Keratinocyte (primary cell): ENCODE measurements at regions not wholly inside any gene's neighbourhood (a gene's known extent, or its start where the extent isn't known, plus 50 kb on each side); places are given as distances from the start of the nearest gene placed in this dataset.
A peak's percentile ranks its signal among the peaks of the same experiment; 100 is the strongest.

Source experiments
- DNase-seq: peaks from one replicate; pipeline ENCODE4 v3.0.0-alpha.2; 2011; ENCODE audit warnings: low read depth, missing footprints, low spot score
- FAIRE-seq: peaks from 2 replicates; lab custom pipeline; 2011; peaks lifted over from hg19 to GRCh38; lab: Jason Lieb, UNC
- H2AFZ ChIP-seq: 2 replicates; pipeline ENCODE4 v1.6.0; 2012; ENCODE audit warnings: low read length, control low read depth, inconsistent platforms; ENCODE audit not compliant: control insufficient read depth
- H3K27ac ChIP-seq: 2 replicates; pipeline ENCODE4 v1.5.1; 2011; ENCODE audit warnings: low read length; ENCODE audit not compliant: control insufficient read depth, insufficient read depth
- H3K27me3 ChIP-seq: 3 replicates; pipeline ENCODE4 v1.6.0; 2011; ENCODE audit warnings: low read length; ENCODE audit not compliant: control insufficient read depth, insufficient read depth; ENCODE audit errors: extremely low read depth
- H3K36me3 ChIP-seq, 2 experiments: 2 replicates in 1 of 2; 3 replicates in 1 of 2; pipeline ENCODE4 v1.5.1; 2011; ENCODE audit warnings: low read length in 2 of 2, mild to moderate bottlenecking in 1 of 2; ENCODE audit not compliant: control insufficient read depth in 2 of 2, insufficient read depth in 2 of 2; ENCODE audit errors: extremely low read depth in 1 of 2
- H3K4me1 ChIP-seq: 3 replicates; pipeline ENCODE4 v1.5.1; 2011; ENCODE audit warnings: low read length; ENCODE audit not compliant: control insufficient read depth, insufficient read depth; ENCODE audit errors: extremely low read depth
- H3K4me2 ChIP-seq: 3 replicates; pipeline ENCODE4 v1.6.0; 2011; ENCODE audit warnings: low read depth, low read length; ENCODE audit not compliant: control insufficient read depth, insufficient read depth; ENCODE audit errors: extremely low read depth
- H3K4me3 ChIP-seq, 3 experiments: fragments of 200-600 bp in 1 of 3; sonication (generic) in 1 of 3; 2 replicates in 2 of 3; 3 replicates in 1 of 3; pipeline ENCODE4 v1.5.1; 2011 to 2016; ENCODE audit warnings: low read length in 3 of 3, mild to moderate bottlenecking in 3 of 3, control low read depth in 2 of 3, inconsistent platforms in 1 of 3, low read depth in 1 of 3, mixed read lengths in 1 of 3, mixed run types in 1 of 3, moderate library complexity in 1 of 3; ENCODE audit not compliant: control insufficient read depth in 2 of 3, insufficient read depth in 2 of 3; ENCODE audit errors: extremely low read depth in 1 of 3
- H3K79me2 ChIP-seq: 2 replicates; pipeline ENCODE4 v1.6.0; 2012; ENCODE audit warnings: low read length; ENCODE audit not compliant: control insufficient read depth, insufficient read depth
- H3K9ac ChIP-seq: 3 replicates; pipeline ENCODE4 v1.6.0; 2011; ENCODE audit warnings: low read length; ENCODE audit not compliant: control insufficient read depth, insufficient read depth; ENCODE audit errors: extremely low read depth
- H3K9me1 ChIP-seq: 3 replicates; pipeline ENCODE4 v1.6.0; 2011; ENCODE audit warnings: low read length; ENCODE audit not compliant: control insufficient read depth, insufficient read depth; ENCODE audit errors: extremely low read depth
- H3K9me3 ChIP-seq: 2 replicates; pipeline ENCODE4 v1.5.1; 2012; ENCODE audit warnings: low read depth, low read length; ENCODE audit not compliant: control insufficient read depth
- H4K20me1 ChIP-seq: 3 replicates; pipeline ENCODE4 v1.6.0; 2011; ENCODE audit warnings: low read length; ENCODE audit not compliant: control insufficient read depth, insufficient read depth; ENCODE audit errors: extremely low read depth
- CTCF ChIP-seq, 3 experiments: IDR thresholded peaks in 1 of 3; conservative IDR thresholded peaks in 1 of 3; optimal IDR thresholded peaks in 1 of 3; 2 replicates in 2 of 3; 3 replicates in 1 of 3; pipeline versions ENCODE3 to v1.5.1; 2011; ENCODE audit warnings: low read length in 3 of 3, mild to moderate bottlenecking in 3 of 3, moderate library complexity in 2 of 3, control low read depth in 1 of 3, inconsistent platforms in 1 of 3; ENCODE audit not compliant: insufficient read depth in 2 of 3; ENCODE audit errors: extremely low read depth in 1 of 3
- EZH2 ChIP-seq: IDR thresholded peaks from one replicate; pipeline ENCODE4 v1.6.1; 2012; ENCODE audit warnings: inconsistent platforms, mild to moderate bottlenecking, low read length, moderate library complexity
- dilution Hi-C: fragments of 300-500 bp; cut with MboI; formaldehyde crosslinking; loops from one replicate; pipeline ENCODE4 v1.7.0; 2020; ENCODE audit warnings: low sequenced_read_pairs; ENCODE audit not compliant: extremely low pct_ligation_motif_present

DNA sequence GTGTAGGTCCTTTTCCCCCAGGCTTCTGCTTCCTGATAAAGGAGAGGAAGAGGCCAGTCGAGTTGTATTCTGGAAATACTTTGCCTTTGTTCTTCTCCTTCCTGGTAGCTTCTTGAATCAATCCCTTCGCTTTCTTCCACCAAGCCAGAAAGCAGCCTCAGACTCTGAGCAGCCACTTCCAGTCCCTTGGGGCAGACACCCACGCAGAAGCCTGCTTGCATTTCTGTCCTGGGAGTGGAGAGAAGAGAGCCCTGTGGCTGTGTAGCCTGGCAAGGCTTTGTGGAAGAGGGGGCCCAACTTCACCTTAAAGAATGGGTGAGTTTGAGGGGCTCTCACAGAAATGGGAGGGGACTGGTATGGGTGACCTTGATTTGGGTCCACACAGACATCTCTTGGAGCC is 211.0 kb upstream of the SSTR4 start:
- Histone ChIP-seq H3K79me2 (no peaks in the 10 kb centered on the region), H3K27ac (no peak overlapping the region), H3K27me3 (no peaks in the 10 kb centered on the region), H3K9ac (no peak overlapping the region), H3K9me1 (no peaks in the 10 kb centered on the region), H3K4me1 (peaks cover 52% of the 10 kb centered on the region), H3K36me3 (no peaks in the 10 kb centered on the region), H3K9me3 (no peaks in the 10 kb centered on the region), H4K20me1 (no peaks in the 10 kb centered on the region), H2AFZ (no peak overlapping the region), H3K4me2 (no peak overlapping the region), H3K4me3 (no peak overlapping the region)
- no peak for DNase-seq
- FAIRE-seq = no peak
- dilution Hi-C loops = no loop called here
- TF ChIP-seq CTCF (optimal IDR thresholded peaks at IDR 0.05 in 1 of 3, IDR thresholded peaks at IDR 0.05 in 1 of 3, conservative IDR thresholded peaks at IDR 0.05 in 1 of 3; ENCODE audit: extremely low read depth in 1 of 3, insufficient read depth in 2 of 3, low read length in 3 of 3) (no peak), EZH2 (no peak)

DNA sequence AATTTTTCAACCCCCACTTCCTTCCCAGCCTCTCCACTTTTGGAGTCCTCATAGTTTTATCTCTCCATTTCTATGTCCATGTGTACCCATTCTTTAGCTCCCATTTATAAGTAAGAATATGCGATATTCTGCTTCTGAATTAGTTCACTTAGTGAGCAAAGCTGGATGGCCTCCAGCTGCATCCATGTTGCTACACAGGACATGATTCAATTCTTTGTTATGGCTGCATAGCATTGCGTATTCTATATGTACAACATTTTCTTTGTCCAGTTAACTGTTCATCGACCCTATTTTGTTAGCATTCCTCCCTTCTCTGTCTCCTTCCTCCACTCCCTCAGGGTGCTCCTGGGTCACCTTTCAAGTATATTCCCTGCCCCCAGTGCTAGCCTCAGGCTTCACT is 210.0 kb upstream of the SSTR4 start:
- H3K36me3 ChIP-seq = no peaks in the 10 kb centered on the region
- dilution Hi-C loops = no loop called here
- peak overlapping the region; percentile 68 for H3K4me2 ChIP-seq
- H3K4me1 ChIP-seq = peaks cover 52% of the 10 kb centered on the region
- no peaks in the 10 kb centered on the region for H3K27me3 ChIP-seq
- no peak for DNase-seq
- TF ChIP-seq EZH2 (no peak), CTCF (optimal IDR thresholded peaks at IDR 0.05 in 1 of 3, IDR thresholded peaks at IDR 0.05 in 1 of 3, conservative IDR thresholded peaks at IDR 0.05 in 1 of 3; ENCODE audit: extremely low read depth in 1 of 3, insufficient read depth in 2 of 3, low read length in 3 of 3) (no peak)
- no peaks in the 10 kb centered on the region for H3K79me2 ChIP-seq
- peak overlapping the region; percentile 85 for H2AFZ ChIP-seq
- FAIRE-seq = peak; percentile 77
- H3K9me3 ChIP-seq = no peaks in the 10 kb centered on the region
- H3K9ac ChIP-seq = peak overlapping the region; percentile 8
- peak overlapping the region in 1 of 3 experiments; percentile 14 for H3K4me3 ChIP-seq
- peak overlapping the region; percentile 65 for H3K27ac ChIP-seq
- H4K20me1 ChIP-seq = no peaks in the 10 kb centered on the region
- no peaks in the 10 kb centered on the region for H3K9me1 ChIP-seq
